Stomach (tissue), 4 donors: ENCODE measurements at regions not wholly inside any gene's neighbourhood (a gene's known extent, or its start where the extent isn't known, plus 50 kb on each side); places are given as distances from the start of the nearest gene placed in this dataset.
"Not testable (repeated sequence)": the region's sequence is repeated elsewhere in the genome, so short reads cannot be mapped to it uniquely, and the experiment has no call there.

Source experiments
- CTCF ChIP-seq, 7 experiments: fragments of 450-650 bp in 4 of 7; fragments of 200-600 bp in 3 of 7; sonication (generic) in 3 of 7; IDR thresholded peaks; one replicate each; pipeline ENCODE4 v1.5.1; 2016 to 2019; ENCODE audit warnings: antibody characterized with exemption in 7 of 7, control low read depth in 2 of 7, mild to moderate bottlenecking in 1 of 7
- POLR2A ChIP-seq, 4 donors: fragments of 450-650 bp; IDR thresholded peaks; one replicate each; pipeline ENCODE4 v1.6.1; 2016; ENCODE audit warnings: antibody characterized with exemption in 4 of 4, control low read depth in 2 of 4, mild to moderate bottlenecking in 1 of 4, moderate library complexity in 1 of 4
- POLR2AphosphoS5 ChIP-seq, 3 donors: sonication (generic); formaldehyde crosslinking; IDR thresholded peaks; one replicate each; pipeline ENCODE4 v1.6.1; 2016; ENCODE audit warnings: antibody characterized with exemption in 3 of 3

GRCh38 chrX:53880786-53881185 is 163.5 kb downstream of the PHF8 start:
- not testable (repeated sequence) for TF ChIP-seq CTCF, POLR2AphosphoS5, POLR2A (IDR thresholded peaks at IDR 0.05)
